AG08395 (cell line): ENCODE measurements at regions not wholly inside any gene's neighbourhood (a gene's known extent, or its start where the extent isn't known, plus 50 kb on each side); places are given as distances from the start of the nearest gene placed in this dataset.

Experiments used
- DNase-seq: peaks from one replicate; pipeline ENCODE4 v3.0.0; 2012; ENCODE audit warnings: mixed read lengths, low spot score

GRCh38 chr3:148379763-148380382 is 317.8 kb upstream of the AGTR1 start:
- DNase-seq: peak; percentile 49

GRCh38 chr3:148381051-148381450 is 316.7 kb upstream of the AGTR1 start:
- no peak for DNase-seq

- DNase-seq: peak; percentile 9
Measured at GRCh38 chr3:148389916-148390315, 307.8 kb upstream of the AGTR1 start.

- DNase-seq: no peak
Measured at GRCh38 chr3:148395821-148396220, 301.9 kb upstream of the AGTR1 start.

GRCh38 chr3:148400754-148401153 is 296.9 kb upstream of the AGTR1 start:
- DNase-seq: no peak

GRCh38 chr3:148408667-148409066 is 289.0 kb upstream of the AGTR1 start:
- no peak for DNase-seq

- DNase-seq: no peak
Measured at GRCh38 chr3:148420242-148420641, 277.5 kb upstream of the AGTR1 start.

GRCh38 chr3:148428862-148429605 is 268.7 kb upstream of the AGTR1 start:
- no peak for DNase-seq

- DNase-seq: no peak
Measured at GRCh38 chr3:148433665-148434064, 264.0 kb upstream of the AGTR1 start.

- DNase-seq: no peak
Measured at GRCh38 chr3:148435534-148435933, 262.2 kb upstream of the AGTR1 start.

GRCh38 chr3:148439254-148439822 is 258.4 kb upstream of the AGTR1 start:
- no peak for DNase-seq

- no peak for DNase-seq
Measured at GRCh38 chr3:148441191-148441590, 256.5 kb upstream of the AGTR1 start.

- no peak for DNase-seq
Measured at GRCh38 chr3:148450819-148451218, 246.9 kb upstream of the AGTR1 start.

GRCh38 chr3:148451969-148452368 is 245.7 kb upstream of the AGTR1 start:
- DNase-seq: no peak

GRCh38 chr3:148453781-148454191 is 243.9 kb upstream of the AGTR1 start:
- DNase-seq: no peak

- no peak for DNase-seq
Measured at GRCh38 chr3:148455098-148455497, 242.6 kb upstream of the AGTR1 start.

GRCh38 chr3:148457886-148458285 is 239.8 kb upstream of the AGTR1 start:
- no peak for DNase-seq

- peak; percentile 26 for DNase-seq
Measured at GRCh38 chr3:148459931-148460513, 237.7 kb upstream of the AGTR1 start.

- no peak for DNase-seq
Measured at GRCh38 chr3:148460686-148461085, 237.0 kb upstream of the AGTR1 start.

- no peak for DNase-seq
Measured at GRCh38 chr3:148464246-148464645, 233.5 kb upstream of the AGTR1 start.

GRCh38 chr3:148466143-148466542 is 231.6 kb upstream of the AGTR1 start:
- DNase-seq: peak; percentile 40

- DNase-seq: no peak
Measured at GRCh38 chr3:148466980-148467740, 230.5 kb upstream of the AGTR1 start.
